Muscle of leg (tissue), 3 donors: ENCODE measurements at regions not wholly inside any gene's neighbourhood (a gene's known extent, or its start where the extent isn't known, plus 50 kb on each side); places are given as distances from the start of the nearest gene placed in this dataset.

ENCODE experiments used
- DNase-seq: peaks from one replicate; pipeline ENCODE4 v3.0.0; 2013
- H3K27ac ChIP-seq: one replicate; pipeline ENCODE4 v1.5.1; 2013; ENCODE audit warnings: mild to moderate bottlenecking, low read length, control low read depth
- H3K27me3 ChIP-seq: one replicate; pipeline ENCODE4 v1.6.1; 2013; ENCODE audit warnings: low read length; ENCODE audit not compliant: control insufficient read depth, insufficient read depth
- H3K36me3 ChIP-seq: one replicate; pipeline ENCODE4 v1.6.1; 2013; ENCODE audit warnings: low read length; ENCODE audit not compliant: control insufficient read depth, insufficient read depth
- H3K4me1 ChIP-seq: one replicate; pipeline ENCODE4 v1.6.1; 2013; ENCODE audit warnings: low read length; ENCODE audit not compliant: control insufficient read depth, insufficient read depth
- H3K4me3 ChIP-seq: one replicate; pipeline ENCODE4 v1.5.1; 2013; ENCODE audit warnings: low read length, control low read depth
- H3K9me3 ChIP-seq: replicated peaks from 2 replicates; pipeline ENCODE4 v1.6.1; 2013; ENCODE audit warnings: low read depth, low read length; ENCODE audit not compliant: control insufficient read depth
- WGBS: methylation state at CpG from one replicate; pipeline ENCODE4 v1.1.5; 2013; ENCODE audit warnings: missing lambda C conversion rate; ENCODE audit not compliant: insufficient coverage; 5-methylcytosine and 5-hydroxymethylcytosine counted together

- Histone ChIP-seq H3K36me3 (no peaks in the 10 kb centered on the region), H3K4me1 (peaks cover 6% of the 10 kb centered on the region), H3K27ac (no peak overlapping the region), H3K9me3 (no peaks in the 10 kb centered on the region), H3K27me3 (no peaks in the 10 kb centered on the region), H3K4me3 (no peak overlapping the region)
- WGBS, result no CpG with 5 or more reads among the region's 3 CpGs
- DNase-seq, result no peak
Observed at GRCh38 chr2:12267042-12267441, 449.7 kb upstream of the TRIB2 start.

GRCh38 chr2:12269041-12269972 lies 447.4 kb upstream of the TRIB2 start:
- DNase-seq, result no peak
- H3K27ac ChIP-seq, result no peak overlapping the region
- H3K9me3 ChIP-seq, result no peaks in the 10 kb centered on the region
- H3K36me3 ChIP-seq, result no peaks in the 10 kb centered on the region
- H3K4me3 ChIP-seq, result no peak overlapping the region
- WGBS, result 94% methylated on average over 3 of the region's 7 CpGs
- no peaks in the 10 kb centered on the region for H3K27me3 ChIP-seq
- H3K4me1 ChIP-seq, result no peaks in the 10 kb centered on the region

DNA sequence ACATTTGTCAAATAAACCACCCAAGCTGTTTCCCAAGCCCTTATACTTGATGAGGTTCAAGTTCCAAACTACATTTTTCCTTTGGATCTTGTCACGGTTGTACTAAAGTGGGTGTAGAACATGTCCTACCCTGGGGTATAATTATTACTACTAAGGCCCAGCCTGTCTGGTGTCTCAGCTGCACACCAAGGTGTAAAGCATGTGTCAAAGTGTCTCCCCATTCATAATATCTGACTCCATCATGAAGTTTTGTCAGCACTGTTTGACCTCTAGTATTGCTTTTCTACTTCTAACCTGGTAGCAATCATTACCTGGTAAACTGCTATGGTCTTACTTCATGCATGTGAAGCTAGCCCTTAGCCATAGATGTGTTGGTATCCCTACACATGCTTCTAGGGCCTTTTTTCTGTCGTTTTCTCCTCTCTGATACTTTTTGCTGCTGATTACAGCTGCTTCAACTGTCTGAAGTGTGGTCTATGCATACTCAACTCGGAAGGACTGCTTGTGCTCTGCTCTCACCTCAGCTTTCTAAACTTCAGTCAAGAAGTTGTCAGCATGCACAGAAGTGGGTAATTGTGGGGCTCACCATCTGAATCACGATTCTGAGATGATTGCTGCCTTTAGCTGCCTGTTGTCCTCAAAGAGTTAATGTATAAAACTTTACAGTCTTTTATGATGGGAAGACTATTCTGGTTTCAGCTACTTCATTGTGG lies 445.7 kb upstream of the TRIB2 start:
- Histone ChIP-seq H3K27me3 (no peaks in the 10 kb centered on the region), H3K36me3 (no peaks in the 10 kb centered on the region), H3K4me1 (no peaks in the 10 kb centered on the region), H3K27ac (no peak overlapping the region), H3K9me3 (no peaks in the 10 kb centered on the region), H3K4me3 (no peak overlapping the region)
- no CpG with 5 or more reads among the region's 4 CpGs for WGBS
- no peak for DNase-seq

GRCh38 chr2:12271589-12271984 lies 445.1 kb upstream of the TRIB2 start:
- H3K9me3 ChIP-seq, result no peaks in the 10 kb centered on the region
- no peak for DNase-seq
- no peak overlapping the region for H3K4me3 ChIP-seq
- H3K36me3 ChIP-seq, result no peaks in the 10 kb centered on the region
- no CpG with 5 or more reads among the region's 1 CpG for WGBS
- H3K27ac ChIP-seq, result no peak overlapping the region
- no peaks in the 10 kb centered on the region for H3K4me1 ChIP-seq
- no peaks in the 10 kb centered on the region for H3K27me3 ChIP-seq

DNA sequence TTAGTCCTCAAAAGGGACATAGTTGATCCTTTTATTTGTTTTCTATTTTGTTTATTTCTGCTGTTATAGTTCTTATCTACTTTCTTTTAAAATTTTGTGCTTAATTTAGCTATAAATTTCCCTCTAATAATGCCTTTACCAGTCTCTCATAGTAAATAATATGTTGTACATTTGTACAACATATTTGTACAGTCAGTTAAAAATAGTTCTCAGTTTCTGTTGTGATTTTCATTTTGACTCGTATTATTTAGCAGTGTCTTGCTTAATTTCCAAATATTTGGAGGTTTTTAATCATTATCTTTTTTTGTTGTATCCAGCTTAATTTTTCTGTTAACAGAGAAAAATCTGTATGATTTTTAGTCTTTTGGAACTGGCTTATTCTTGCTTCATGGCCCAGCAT lies 443.6 kb upstream of the TRIB2 start:
- no CpG with 5 or more reads among the region's 1 CpG for WGBS
- Histone ChIP-seq H3K27me3 (no peaks in the 10 kb centered on the region), H3K4me1 (peaks cover 6% of the 10 kb centered on the region), H3K4me3 (no peak overlapping the region), H3K9me3 (no peaks in the 10 kb centered on the region), H3K27ac (no peak overlapping the region), H3K36me3 (no peaks in the 10 kb centered on the region)
- no peak for DNase-seq

- H3K9me3 ChIP-seq, result no peaks in the 10 kb centered on the region
- H3K4me1 ChIP-seq, result peaks cover 6% of the 10 kb centered on the region
- H3K4me3 ChIP-seq, result no peak overlapping the region
- no peaks in the 10 kb centered on the region for H3K36me3 ChIP-seq
- H3K27ac ChIP-seq, result no peak overlapping the region
- no CpG with 5 or more reads among the region's 1 CpG for WGBS
- peaks cover 1% of the 10 kb centered on the region for H3K27me3 ChIP-seq
- no peak for DNase-seq
Observed at GRCh38 chr2:12274591-12274990, 442.1 kb upstream of the TRIB2 start.

- DNase-seq, result peak; percentile 92
- no peaks in the 10 kb centered on the region for H3K9me3 ChIP-seq
- no peaks in the 10 kb centered on the region for H3K36me3 ChIP-seq
- peak overlapping the region; percentile 25 for H3K27ac ChIP-seq
- H3K27me3 ChIP-seq, result peaks cover 2% of the 10 kb centered on the region
- H3K4me1 ChIP-seq, result peaks cover 6% of the 10 kb centered on the region
- no peak overlapping the region for H3K4me3 ChIP-seq
- 6% methylated on average over 3 of the region's 7 CpGs for WGBS
Observed at GRCh38 chr2:12277241-12278034, 439.3 kb upstream of the TRIB2 start.

GRCh38 chr2:12278217-12278750 lies 438.5 kb upstream of the TRIB2 start:
- peaks cover 2% of the 10 kb centered on the region for H3K27me3 ChIP-seq
- no peak overlapping the region for H3K27ac ChIP-seq
- H3K4me3 ChIP-seq, result no peak overlapping the region
- no peaks in the 10 kb centered on the region for H3K36me3 ChIP-seq
- DNase-seq, result no peak
- WGBS, result no CpG with 5 or more reads among the region's 4 CpGs
- peaks cover 6% of the 10 kb centered on the region for H3K4me1 ChIP-seq
- no peaks in the 10 kb centered on the region for H3K9me3 ChIP-seq

GRCh38 chr2:12282780-12283695 lies 433.7 kb upstream of the TRIB2 start:
- WGBS, result no CpG with 5 or more reads among the region's 3 CpGs
- Histone ChIP-seq H3K36me3 (no peaks in the 10 kb centered on the region), H3K27ac (no peak overlapping the region), H3K27me3 (peaks cover 2% of the 10 kb centered on the region), H3K4me3 (no peak overlapping the region), H3K9me3 (no peaks in the 10 kb centered on the region), H3K4me1 (no peaks in the 10 kb centered on the region)
- DNase-seq, result no peak
